HepG2 (cell line): ENCODE measurements at regions not wholly inside any gene's neighbourhood (a gene's known extent, or its start where the extent isn't known, plus 50 kb on each side); places are given as distances from the start of the nearest gene placed in this dataset.

Experiments used
- HNF4A ChIP-seq: sonication (generic); formaldehyde crosslinking; IDR thresholded peaks from 2 replicates; pipeline ENCODE4 v1.4.0; 2020; ENCODE audit warnings: missing genetic modification reagents
- POLR2A ChIP-seq, 2 experiments: IDR thresholded peaks; 2 replicates each; pipeline ENCODE4 v1.6.1; 2011; ENCODE audit warnings: low read depth in 2 of 2, low read length in 2 of 2, mild to moderate bottlenecking in 1 of 2, moderate library complexity in 1 of 2; ENCODE audit not compliant: insufficient read depth in 1 of 2
- TBP ChIP-seq: sonication (generic); formaldehyde crosslinking; IDR thresholded peaks from 2 replicates; pipeline ENCODE4 v1.5.0; 2020; ENCODE audit warnings: missing genetic modification reagents
- ZFP90 ChIP-seq: sonication (generic); formaldehyde crosslinking; IDR thresholded peaks from 2 replicates; pipeline ENCODE4 v1.8.0; 2022; ENCODE audit warnings: missing genetic modification reagents, mild to moderate bottlenecking, inconsistent platforms, borderline replicate concordance
- ZNF121 ChIP-seq: sonication (generic); formaldehyde crosslinking; IDR thresholded peaks from 2 replicates; pipeline ENCODE4 v1.5.0; 2020; ENCODE audit warnings: mild to moderate bottlenecking, missing genetic modification reagents
- ZSCAN21 ChIP-seq: sonication (generic); formaldehyde crosslinking; IDR thresholded peaks from 2 replicates; pipeline ENCODE4 v1.8.0; 2022; ENCODE audit warnings: mild to moderate bottlenecking, missing genetic modification reagents, moderate library complexity, borderline replicate concordance

DNA sequence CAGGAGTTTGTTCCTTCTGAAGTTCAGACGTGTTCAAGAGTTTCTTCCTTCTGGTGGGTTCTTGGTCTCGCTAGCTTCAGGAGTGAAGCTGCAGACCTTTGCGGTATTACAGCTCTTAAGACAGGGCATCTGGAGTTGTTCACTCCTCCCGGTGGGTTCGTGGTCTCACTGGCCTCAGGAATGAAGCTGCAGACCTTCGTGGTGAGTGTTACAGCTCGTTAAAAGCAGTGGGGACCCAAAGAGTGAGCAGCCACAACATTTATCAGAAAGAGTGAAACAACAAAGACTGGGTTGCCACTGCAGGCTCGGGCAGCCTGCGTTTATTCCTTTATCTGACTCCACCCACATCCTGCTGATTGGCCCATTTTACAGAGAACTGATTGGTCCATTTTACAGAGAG is 373.1 kb downstream of the ETS1 start:
- TF ChIP-seq ZFP90 (no peak), POLR2A (IDR thresholded peaks at IDR 0.05; ENCODE audit: insufficient read depth in 1 of 2, low read depth in 2 of 2, low read length in 2 of 2) (no peak), HNF4A (no peak), ZSCAN21 (no peak), TBP (CRISPR knock-in tag) (no peak), ZNF121 (CRISPR knock-in tag) (no peak)
